CD4-positive, alpha-beta memory T cell (primary cell): ENCODE measurements at regions not wholly inside any gene's neighbourhood (a gene's known extent, or its start where the extent isn't known, plus 50 kb on each side); places are given as distances from the start of the nearest gene placed in this dataset.
"Not testable (repeated sequence)": the region's sequence is repeated elsewhere in the genome, so short reads cannot be mapped to it uniquely, and the experiment has no call there.

Experiments
- CTCF ChIA-PET: fragments of 350-600 bp; sonication (Branson Sonifier 250); formaldehyde crosslinking; loops from one replicate; lab custom pipeline; 2021; ENCODE audit warnings: inconsistent platforms; ENCODE audit not compliant: partially characterized antibody; lab: Charles Lee
- POLR2A ChIA-PET: fragments of 350-600 bp; sonication (Branson Sonifier 250); formaldehyde crosslinking; loops from one replicate; lab custom pipeline; 2021; ENCODE audit not compliant: partially characterized antibody; lab: Charles Lee
- DNase-seq, 5 donors: peaks; one replicate each; pipeline versions ENCODE4 v3.0.0 to v3.0.0-alpha.2; 2020 to 2022; ENCODE audit warnings: mixed read lengths in 1 of 5
- H3K27ac ChIP-seq: one replicate; pipeline ENCODE4 v1.7.0; 2013; ENCODE audit warnings: low read depth, low read length
- H3K27me3 ChIP-seq: 2 replicates; pipeline ENCODE4 v1.7.0; 2013; ENCODE audit warnings: mild to moderate bottlenecking, low read length, moderate library complexity; ENCODE audit not compliant: insufficient read depth
- H3K36me3 ChIP-seq: 2 replicates; pipeline ENCODE4 v1.7.0; 2013; ENCODE audit warnings: mild to moderate bottlenecking, low read length, moderate library complexity; ENCODE audit not compliant: insufficient read depth
- H3K4me1 ChIP-seq: 2 replicates; pipeline ENCODE4 v1.7.0; 2013; ENCODE audit warnings: mild to moderate bottlenecking, low read length, moderate library complexity; ENCODE audit not compliant: insufficient read depth
- H3K4me3 ChIP-seq, 2 donors: one replicate each; pipeline ENCODE4 v1.7.0; 2013; ENCODE audit warnings: low read length in 2 of 2, mild to moderate bottlenecking in 1 of 2
- H3K9me3 ChIP-seq, 2 donors: one replicate each; pipeline ENCODE4 v1.7.0; 2013; ENCODE audit warnings: low read length in 2 of 2, control low read depth in 1 of 2; ENCODE audit not compliant: control insufficient read depth in 1 of 2
- H3K27ac Mint-ChIP-seq, 7 donors: one replicate each; pipeline ENCODE4 v1.8.0; 2020 to 2021; ENCODE audit warnings: mixed read lengths in 7 of 7, mild to moderate bottlenecking in 6 of 7, inconsistent platforms in 3 of 7, moderate library complexity in 3 of 7
- H3K27me3 Mint-ChIP-seq, 2 donors: one replicate each; pipeline ENCODE4 v1.8.0; 2020 to 2021; ENCODE audit warnings: mixed read lengths in 2 of 2
- H3K36me3 Mint-ChIP-seq, 2 donors: one replicate each; pipeline ENCODE4 v1.8.0; 2020 to 2021; ENCODE audit warnings: mixed read lengths in 2 of 2, inconsistent platforms in 1 of 2, mild to moderate bottlenecking in 1 of 2
- H3K4me1 Mint-ChIP-seq, 4 donors: one replicate each; pipeline ENCODE4 v1.8.0; 2020 to 2021; ENCODE audit warnings: mixed read lengths in 4 of 4, mild to moderate bottlenecking in 1 of 4
- H3K4me3 Mint-ChIP-seq, 8 donors: one replicate each; pipeline ENCODE4 v1.8.0; 2020 to 2021; ENCODE audit warnings: mixed read lengths in 8 of 8, mild to moderate bottlenecking in 7 of 8, moderate library complexity in 6 of 8, inconsistent platforms in 3 of 8
- H3K9me3 Mint-ChIP-seq, 8 donors: one replicate each; pipeline ENCODE4 v1.8.0; 2020 to 2021; ENCODE audit warnings: mixed read lengths in 8 of 8, mild to moderate bottlenecking in 5 of 8, inconsistent platforms in 3 of 8, moderate library complexity in 1 of 8
- intact Hi-C: fragments of 100-400 bp; cut with micrococcal nuclease; formaldehyde crosslinking; loops from one replicate; pipeline ENCODE4 v1.15.1; 2023

GRCh38 chr13:31385540-31385939 is 185.8 kb downstream of the B3GLCT start:
- Histone ChIP-seq H3K4me3 (no peak overlapping the region), H3K27me3 (no peaks in the 10 kb centered on the region), H3K9me3 (no peaks in the 10 kb centered on the region), H3K36me3 (no peaks in the 10 kb centered on the region), H3K27ac (no peak overlapping the region), H3K4me1 (no peaks in the 10 kb centered on the region)
- peaks cover 0 to 1% (median 0%) of the 10 kb centered on the region in 8 donors for H3K9me3 Mint-ChIP-seq
- no peak overlapping the region for H3K27ac Mint-ChIP-seq
- CTCF ChIA-PET: no interaction called here
- intact Hi-C loops: no loop called here
- no peak overlapping the region for H3K4me3 Mint-ChIP-seq
- H3K27me3 Mint-ChIP-seq: peaks cover 0 to 3% of the 10 kb centered on the region in 2 donors
- no peaks in the 10 kb centered on the region for H3K4me1 Mint-ChIP-seq
- no peak for DNase-seq
- H3K36me3 Mint-ChIP-seq: no peaks in the 10 kb centered on the region
- POLR2A ChIA-PET: no interaction called here

GRCh38 chr13:31394506-31394905 is 194.7 kb downstream of the B3GLCT start:
- H3K36me3 Mint-ChIP-seq: peaks cover 0 to 4% of the 10 kb centered on the region in 2 donors
- peaks cover 0 to 21% (median 14%) of the 10 kb centered on the region in 8 donors for H3K9me3 Mint-ChIP-seq
- H3K4me3 Mint-ChIP-seq: no peak overlapping the region
- no peaks in the 10 kb centered on the region for H3K4me1 ChIP-seq
- peaks cover 0 to 3% of the 10 kb centered on the region in 2 donors for H3K9me3 ChIP-seq
- ChIA-PET CTCF (interaction anchor here (1.2 kb wide), 1 partner anchor 37 kb away, joined by 3 read pairs; no protein-coding TSS in a partner anchor), POLR2A (no interaction called here)
- peaks cover 0 to 4% of the 10 kb centered on the region in 2 donors for H3K27me3 Mint-ChIP-seq
- no peak for DNase-seq
- intact Hi-C loops: no loop called here
- no peaks in the 10 kb centered on the region for H3K4me1 Mint-ChIP-seq
- no peak overlapping the region for H3K27ac ChIP-seq
- no peaks in the 10 kb centered on the region for H3K36me3 ChIP-seq
- no peaks in the 10 kb centered on the region for H3K27me3 ChIP-seq
- no peak overlapping the region for H3K27ac Mint-ChIP-seq
- no peak overlapping the region for H3K4me3 ChIP-seq

- no peak for DNase-seq
- H3K27ac Mint-ChIP-seq: no peak overlapping the region
- no peaks in the 10 kb centered on the region for H3K4me1 ChIP-seq
- ChIA-PET CTCF (interaction anchor here (1.2 kb wide), 1 partner anchor 36 kb away, joined by 3 read pairs; no protein-coding TSS in a partner anchor), POLR2A (no interaction called here)
- H3K27ac ChIP-seq: no peak overlapping the region
- no peak overlapping the region for H3K4me3 Mint-ChIP-seq
- no peaks in the 10 kb centered on the region for H3K4me1 Mint-ChIP-seq
- no peak overlapping the region for H3K4me3 ChIP-seq
- H3K27me3 ChIP-seq: no peaks in the 10 kb centered on the region
- intact Hi-C loops: no loop called here
- peaks cover 0 to 3% of the 10 kb centered on the region in 2 donors for H3K9me3 ChIP-seq
- H3K27me3 Mint-ChIP-seq: peaks cover 0 to 4% of the 10 kb centered on the region in 2 donors
- H3K36me3 ChIP-seq: no peaks in the 10 kb centered on the region
- H3K9me3 Mint-ChIP-seq: peaks cover 2 to 27% (median 20%) of the 10 kb centered on the region in 8 donors
- H3K36me3 Mint-ChIP-seq: peaks cover 4 to 5% of the 10 kb centered on the region in 2 donors
Observed at GRCh38 chr13:31395090-31395489, 195.3 kb downstream of the B3GLCT start.

- ChIA-PET POLR2A (no interaction called here), CTCF (interaction anchor here (0.6 kb wide), 1 partner anchor 163 kb away, joined by 3 read pairs; no protein-coding TSS in a partner anchor)
- no peak overlapping the region for H3K27ac ChIP-seq
- peaks cover 2 to 41% (median 31%) of the 10 kb centered on the region in 8 donors for H3K9me3 Mint-ChIP-seq
- no peak for DNase-seq
- peaks cover 1 to 2% of the 10 kb centered on the region in 2 donors for H3K27me3 Mint-ChIP-seq
- peaks cover 0 to 3% of the 10 kb centered on the region in 2 donors for H3K9me3 ChIP-seq
- H3K4me1 Mint-ChIP-seq: no peaks in the 10 kb centered on the region
- intact Hi-C loops: no loop called here
- no peaks in the 10 kb centered on the region for H3K27me3 ChIP-seq
- no peaks in the 10 kb centered on the region for H3K36me3 ChIP-seq
- H3K27ac Mint-ChIP-seq: no peak overlapping the region
- no peak overlapping the region for H3K4me3 Mint-ChIP-seq
- no peaks in the 10 kb centered on the region for H3K4me1 ChIP-seq
- peaks cover 4 to 5% of the 10 kb centered on the region in 2 donors for H3K36me3 Mint-ChIP-seq
- no peak overlapping the region for H3K4me3 ChIP-seq
Observed at GRCh38 chr13:31399690-31400089, 199.9 kb downstream of the B3GLCT start.

- peaks cover 0 to 29% (median 25%) of the 10 kb centered on the region in 8 donors for H3K9me3 Mint-ChIP-seq
- H3K36me3 Mint-ChIP-seq, H3K36me3 ChIP-seq, POLR2A ChIA-PET, H3K27ac Mint-ChIP-seq, H3K4me3 Mint-ChIP-seq, H3K4me1 Mint-ChIP-seq, intact Hi-C loops, H3K27me3 ChIP-seq, H3K4me1 ChIP-seq, DNase-seq, H3K4me3 ChIP-seq, H3K9me3 ChIP-seq, H3K27me3 Mint-ChIP-seq, H3K27ac ChIP-seq: not testable (repeated sequence)
- CTCF ChIA-PET: interaction anchor here (1.9 kb wide), 1 partner anchor 21 kb away, joined by 7 read pairs; no protein-coding TSS in a partner anchor
Observed at GRCh38 chr13:31403711-31404110, 203.9 kb downstream of the B3GLCT start.

GRCh38 chr13:31408927-31409326 is 209.2 kb downstream of the B3GLCT start:
- H3K9me3 ChIP-seq: no peaks in the 10 kb centered on the region
- no peaks in the 10 kb centered on the region for H3K4me1 Mint-ChIP-seq
- intact Hi-C loops: no loop called here
- no peaks in the 10 kb centered on the region for H3K36me3 ChIP-seq
- H3K27me3 Mint-ChIP-seq: peaks cover 0 to 2% of the 10 kb centered on the region in 2 donors
- ChIA-PET POLR2A (no interaction called here), CTCF (interaction anchor here (1.1 to 1.3 kb wide), 2 partner anchors 15 to 18 kb away, joined by 3 read pairs; no protein-coding TSS in a partner anchor)
- no peaks in the 10 kb centered on the region for H3K27me3 ChIP-seq
- H3K36me3 Mint-ChIP-seq: no peaks in the 10 kb centered on the region
- no peak overlapping the region for H3K4me3 ChIP-seq
- H3K27ac Mint-ChIP-seq: no peak overlapping the region
- no peak overlapping the region for H3K4me3 Mint-ChIP-seq
- DNase-seq: no peak
- no peaks in the 10 kb centered on the region for H3K9me3 Mint-ChIP-seq
- H3K4me1 ChIP-seq: no peaks in the 10 kb centered on the region
- H3K27ac ChIP-seq: no peak overlapping the region

GRCh38 chr13:31409678-31410356 is 210.0 kb downstream of the B3GLCT start:
- no peaks in the 10 kb centered on the region for H3K9me3 ChIP-seq
- intact Hi-C loops: no loop called here
- CTCF ChIA-PET: interaction anchor here (1.3 to 2.4 kb wide), 2 partner anchors 14 to 17 kb away, joined by 3 to 9 read pairs; no protein-coding TSS in a partner anchor
- H3K4me3 Mint-ChIP-seq: no peak overlapping the region
- H3K27ac Mint-ChIP-seq: no peak overlapping the region
- H3K4me3 ChIP-seq: no peak overlapping the region
- DNase-seq: no peak
- H3K36me3 ChIP-seq: no peaks in the 10 kb centered on the region
- no peak overlapping the region for H3K27ac ChIP-seq
- H3K9me3 Mint-ChIP-seq: no peaks in the 10 kb centered on the region
- peaks cover 0 to 3% of the 10 kb centered on the region in 2 donors for H3K27me3 Mint-ChIP-seq
- H3K4me1 Mint-ChIP-seq: no peaks in the 10 kb centered on the region
- no peaks in the 10 kb centered on the region for H3K27me3 ChIP-seq
- H3K4me1 ChIP-seq: no peaks in the 10 kb centered on the region
- H3K36me3 Mint-ChIP-seq: no peaks in the 10 kb centered on the region
- POLR2A ChIA-PET: no interaction called here
